Subcutaneous abdominal adipose tissue (tissue), 5 donors: ENCODE measurements at regions not wholly inside any gene's neighbourhood (a gene's known extent, or its start where the extent isn't known, plus 50 kb on each side); places are given as distances from the start of the nearest gene placed in this dataset.

Source experiments
- H3K27ac ChIP-seq: one replicate; pipeline ENCODE4 v1.7.0; 2013; ENCODE audit warnings: low read depth, mild to moderate bottlenecking, inconsistent platforms, low read length, moderate library complexity
- H3K27me3 ChIP-seq, 5 donors: one replicate each; pipeline ENCODE4 v1.7.0; 2013; ENCODE audit warnings: low read length in 5 of 5, inconsistent platforms in 1 of 5; ENCODE audit not compliant: control insufficient read depth in 5 of 5, insufficient read depth in 4 of 5
- H3K36me3 ChIP-seq, 5 donors: one replicate each; pipeline ENCODE4 v1.7.0; 2013; ENCODE audit warnings: low read length in 5 of 5; ENCODE audit not compliant: control insufficient read depth in 5 of 5, insufficient read depth in 5 of 5
- H3K4me1 ChIP-seq, 5 donors: one replicate each; pipeline ENCODE4 v1.7.0; 2013; ENCODE audit warnings: low read length in 5 of 5, mild to moderate bottlenecking in 3 of 5, moderate library complexity in 1 of 5; ENCODE audit not compliant: control insufficient read depth in 5 of 5, insufficient read depth in 5 of 5
- H3K4me3 ChIP-seq, 5 donors: one replicate each; pipeline ENCODE4 v1.7.0; 2013; ENCODE audit warnings: low read length in 5 of 5, low read depth in 1 of 5
- H3K9ac ChIP-seq, 5 donors: one replicate each; pipeline ENCODE4 v1.7.0; 2013; ENCODE audit warnings: low read length in 5 of 5, mild to moderate bottlenecking in 4 of 5, moderate library complexity in 3 of 5
- H3K9me3 ChIP-seq, 5 donors: one replicate each; pipeline ENCODE4 v1.7.0; 2013; ENCODE audit warnings: low read length in 5 of 5; ENCODE audit not compliant: control insufficient read depth in 5 of 5
- donor health status: healthy.
- donor health status: healthy.
- donor health status: healthy.
- donor health status: healthy.
- donor health status: healthy.

- peaks cover 5 to 12% (median 8%) of the 10 kb centered on the region in 5 donors for H3K27me3 ChIP-seq
- no peaks in the 10 kb centered on the region for H3K36me3 ChIP-seq
- H3K4me1 ChIP-seq, result no peaks in the 10 kb centered on the region
- H3K4me3 ChIP-seq, result no peak overlapping the region
- H3K9me3 ChIP-seq, result peaks cover 0 to 2% (median under 1%) of the 10 kb centered on the region in 5 donors
- no peak overlapping the region for H3K9ac ChIP-seq
- H3K27ac ChIP-seq, result no peak overlapping the region
Measured at GRCh38 chr11:114819028-114819427, 140.7 kb downstream of the NXPE2 start.

DNA sequence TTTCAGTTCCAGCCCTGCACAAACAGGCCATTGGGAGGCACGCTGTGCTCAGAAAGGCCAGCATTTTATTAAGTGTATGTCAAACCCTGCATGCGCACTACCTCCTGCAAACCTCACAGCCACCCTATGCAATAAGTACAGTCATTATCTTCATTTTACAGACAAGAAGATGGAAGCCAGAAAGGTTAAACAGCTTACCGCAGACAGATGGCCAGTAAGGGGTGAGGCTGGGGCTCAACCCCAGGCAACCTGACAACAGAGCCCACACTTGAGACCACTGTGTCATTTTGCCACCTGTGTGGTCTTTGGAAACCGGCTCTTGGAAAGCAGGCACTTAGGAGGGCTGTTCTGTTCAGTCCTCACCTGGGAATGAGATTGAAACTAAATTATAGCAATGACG is 142.3 kb downstream of the NXPE2 start:
- Histone ChIP-seq H3K27me3 (peaks cover 5 to 12% (median 8%) of the 10 kb centered on the region in 5 donors), H3K27ac (no peak overlapping the region), H3K9me3 (peaks cover 0 to 6% (median 3%) of the 10 kb centered on the region in 5 donors), H3K36me3 (no peaks in the 10 kb centered on the region), H3K4me3 (no peak overlapping the region), H3K9ac (no peak overlapping the region), H3K4me1 (no peaks in the 10 kb centered on the region)

- Histone ChIP-seq H3K27me3 (peaks cover 5 to 11% (median 8%) of the 10 kb centered on the region in 5 donors), H3K36me3 (no peaks in the 10 kb centered on the region), H3K9me3 (peaks cover 0 to 6% (median 3%) of the 10 kb centered on the region in 5 donors)
Measured at GRCh38 chr11:114821621-114822412, 143.5 kb downstream of the NXPE2 start.

GRCh38 chr11:114826910-114827442 is 148.6 kb downstream of the NXPE2 start:
- Histone ChIP-seq H3K36me3 (no peaks in the 10 kb centered on the region), H3K9ac (no peak overlapping the region), H3K4me3 (no peak overlapping the region), H3K27ac (no peak overlapping the region), H3K9me3 (peaks cover 0 to 6% (median 3%) of the 10 kb centered on the region in 5 donors), H3K27me3 (peaks cover 0 to 5% (median 2%) of the 10 kb centered on the region in 5 donors), H3K4me1 (no peaks in the 10 kb centered on the region)

More at GRCh38 chr11:114821621-114822412, 143.5 kb downstream of the NXPE2 start:
- Histone ChIP-seq H3K4me1 (no peaks in the 10 kb centered on the region), H3K27ac (no peak overlapping the region), H3K9ac (no peak overlapping the region), H3K4me3 (no peak overlapping the region)

- Histone ChIP-seq H3K9me3 (peaks cover 0 to 6% (median 3%) of the 10 kb centered on the region in 5 donors), H3K9ac (no peak overlapping the region), H3K4me1 (no peaks in the 10 kb centered on the region), H3K27me3 (peaks cover 0 to 8% (median 2%) of the 10 kb centered on the region in 5 donors), H3K36me3 (no peaks in the 10 kb centered on the region), H3K4me3 (no peak overlapping the region), H3K27ac (no peak overlapping the region)
Measured at GRCh38 chr11:114827736-114828135, 149.4 kb downstream of the NXPE2 start.

GRCh38 chr11:114832532-114833125 is 154.3 kb downstream of the NXPE2 start:
- no peak overlapping the region for H3K9ac ChIP-seq
- H3K9me3 ChIP-seq, result no peaks in the 10 kb centered on the region
- no peak overlapping the region for H3K27ac ChIP-seq
- H3K4me3 ChIP-seq, result no peak overlapping the region
- H3K4me1 ChIP-seq, result no peaks in the 10 kb centered on the region
- H3K27me3 ChIP-seq, result peaks cover 0 to 8% (median 0%) of the 10 kb centered on the region in 5 donors
- no peaks in the 10 kb centered on the region for H3K36me3 ChIP-seq

GRCh38 chr11:114836161-114836560 is 157.8 kb downstream of the NXPE2 start:
- Histone ChIP-seq H3K9ac (no peak overlapping the region), H3K4me1 (no peaks in the 10 kb centered on the region), H3K36me3 (no peaks in the 10 kb centered on the region), H3K4me3 (no peak overlapping the region), H3K27ac (no peak overlapping the region), H3K27me3 (peaks cover 0 to 8% (median 0%) of the 10 kb centered on the region in 5 donors), H3K9me3 (peaks cover 2 to 7% (median 7%) of the 10 kb centered on the region in 5 donors)

DNA sequence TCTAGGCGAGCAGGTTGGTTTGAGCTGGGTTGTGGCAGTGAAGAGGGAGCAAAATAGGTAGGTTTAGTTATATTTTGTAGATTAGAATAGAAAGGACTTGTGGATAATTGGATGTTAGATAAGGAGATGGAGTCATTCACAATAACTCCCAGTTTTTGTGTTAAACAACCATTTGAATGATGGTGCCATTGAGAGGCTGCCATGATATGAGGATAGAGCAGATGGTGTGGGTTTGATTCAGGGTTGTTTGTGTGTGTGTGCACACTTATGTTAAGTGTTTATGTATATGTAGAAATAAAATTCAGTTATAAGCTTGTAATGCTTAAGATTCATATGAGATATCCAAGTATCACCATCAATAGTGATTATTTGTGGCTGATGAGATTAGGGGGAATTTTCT is 166.6 kb downstream of the NXPE2 start:
- no peak overlapping the region for H3K4me3 ChIP-seq
- no peaks in the 10 kb centered on the region for H3K9me3 ChIP-seq
- no peak overlapping the region for H3K9ac ChIP-seq
- H3K27me3 ChIP-seq, result peaks cover 0 to 4% (median 0%) of the 10 kb centered on the region in 5 donors
- no peaks in the 10 kb centered on the region for H3K36me3 ChIP-seq
- H3K27ac ChIP-seq, result no peak overlapping the region
- H3K4me1 ChIP-seq, result no peaks in the 10 kb centered on the region

- Histone ChIP-seq H3K27ac (no peak overlapping the region), H3K27me3 (peaks cover 0 to 4% (median 0%) of the 10 kb centered on the region in 5 donors), H3K9me3 (no peaks in the 10 kb centered on the region), H3K4me3 (no peak overlapping the region), H3K9ac (no peak overlapping the region), H3K4me1 (no peaks in the 10 kb centered on the region), H3K36me3 (no peaks in the 10 kb centered on the region)
Measured at GRCh38 chr11:114845766-114846415, 167.6 kb downstream of the NXPE2 start.

- H3K9ac ChIP-seq, result no peak overlapping the region
- H3K4me1 ChIP-seq, result no peaks in the 10 kb centered on the region
- no peaks in the 10 kb centered on the region for H3K36me3 ChIP-seq
- H3K27me3 ChIP-seq, result peaks cover 0 to 4% (median 0%) of the 10 kb centered on the region in 5 donors
- H3K27ac ChIP-seq, result no peak overlapping the region
- no peak overlapping the region for H3K4me3 ChIP-seq
- H3K9me3 ChIP-seq, result no peaks in the 10 kb centered on the region
Measured at GRCh38 chr11:114846416-114846791, 168.1 kb downstream of the NXPE2 start.
